MM.1S (cell line): ENCODE measurements at regions not wholly inside any gene's neighbourhood (a gene's known extent, or its start where the extent isn't known, plus 50 kb on each side); places are given as distances from the start of the nearest gene placed in this dataset.

Experiments used
- DNase-seq: peaks from one replicate; pipeline ENCODE4 v3.0.0-alpha.2; 2015
- H2AFZ ChIP-seq: fragments of 300-600 bp; sonication (generic); 2 replicates; pipeline ENCODE4 v1.6.0; 2016; ENCODE audit warnings: antibody characterized with exemption, low read length
- H3F3A ChIP-seq: fragments of 300-600 bp; sonication (generic); 2 replicates; pipeline ENCODE4 v1.6.1; 2016; ENCODE audit warnings: mild to moderate bottlenecking, antibody characterized with exemption, low read length, moderate library complexity, mixed read lengths; ENCODE audit not compliant: insufficient read depth
- H3K27ac ChIP-seq: fragments of 300-600 bp; sonication (generic); 2 replicates; pipeline ENCODE4 v1.5.1; 2016; ENCODE audit warnings: mild to moderate bottlenecking, low read length
- H3K27me3 ChIP-seq: fragments of 300-600 bp; sonication (generic); replicated peaks from 2 replicates; pipeline ENCODE4 v1.6.0; 2016; ENCODE audit warnings: low read length; ENCODE audit not compliant: insufficient read depth
- H3K36me3 ChIP-seq: fragments of 300-600 bp; sonication (generic); replicated peaks from 2 replicates; pipeline ENCODE4 v1.6.1; 2016; ENCODE audit warnings: mild to moderate bottlenecking, low read length, mixed read lengths; ENCODE audit not compliant: insufficient read depth
- H3K4me1 ChIP-seq: fragments of 300-600 bp; sonication (generic); 2 replicates; pipeline ENCODE4 v1.6.1; 2016; ENCODE audit warnings: low read length, mixed read lengths
- H3K4me2 ChIP-seq: fragments of 300-600 bp; sonication (generic); 2 replicates; pipeline ENCODE4 v1.6.0; 2016; ENCODE audit warnings: low read depth, low read length
- H3K4me3 ChIP-seq: fragments of 300-600 bp; sonication (generic); 2 replicates; pipeline ENCODE4 v1.5.1; 2016; ENCODE audit warnings: low read length, mixed read lengths
- H3K79me2 ChIP-seq: fragments of 300-600 bp; sonication (generic); 2 replicates; pipeline ENCODE4 v1.6.1; 2016; ENCODE audit warnings: mixed run types, low read length, mixed read lengths
- H3K9ac ChIP-seq: fragments of 300-600 bp; sonication (generic); 2 replicates; pipeline ENCODE4 v1.6.1; 2016; ENCODE audit warnings: low read length, mixed read lengths
- H3K9me2 ChIP-seq: fragments of 300-600 bp; sonication (generic); replicated peaks from 2 replicates; pipeline ENCODE4 v1.6.1; 2016; ENCODE audit warnings: mild to moderate bottlenecking, low read length, mixed read lengths; ENCODE audit not compliant: insufficient read depth
- H3K9me3 ChIP-seq: fragments of 300-600 bp; sonication (generic); replicated peaks from 2 replicates; pipeline ENCODE4 v1.6.1; 2016; ENCODE audit warnings: mild to moderate bottlenecking, low read length, mixed read lengths; ENCODE audit not compliant: insufficient read depth
- H4K20me1 ChIP-seq: fragments of 300-600 bp; sonication (generic); 2 replicates; pipeline ENCODE4 v1.6.1; 2016; ENCODE audit warnings: mild to moderate bottlenecking, low read length, moderate library complexity, mixed read lengths; ENCODE audit not compliant: insufficient read depth
- CTCF ChIP-seq: fragments of 300-600 bp; sonication (generic); IDR thresholded peaks from 2 replicates; pipeline ENCODE4 v1.5.1; 2016; ENCODE audit warnings: antibody characterized with exemption, low read length, mixed read lengths
- EZH2 ChIP-seq: fragments of 300-600 bp; sonication (generic); optimal IDR thresholded peaks from 2 replicates; pipeline ENCODE3; 2017; ENCODE audit warnings: low read depth, mild to moderate bottlenecking, antibody characterized with exemption, low read length, mixed read lengths
- EZH2phosphoT487 ChIP-seq: fragments of 300-600 bp; sonication (generic); IDR thresholded peaks from 2 replicates; pipeline ENCODE4 v1.6.1; 2018; ENCODE audit warnings: antibody characterized with exemption, low read length

- Histone ChIP-seq H3K4me1 (peaks cover 9% of the 10 kb centered on the region; the same call in 1 of the 2 replicates), H3K9me2 (no peaks in the 10 kb centered on the region), H3K4me2 (no peak overlapping the region), H3K36me3 (no peaks in the 10 kb centered on the region), H3K27me3 (no peaks in the 10 kb centered on the region), H3K9me3 (no peaks in the 10 kb centered on the region), H3K9ac (no peak overlapping the region), H3F3A (no peaks in the 10 kb centered on the region), H2AFZ (no peak overlapping the region), H3K79me2 (no peaks in the 10 kb centered on the region), H3K4me3 (no peak overlapping the region), H4K20me1 (no peaks in the 10 kb centered on the region), H3K27ac (no peak overlapping the region)
- TF ChIP-seq CTCF (no peak), EZH2phosphoT487 (no peak), EZH2 (no peak)
- no peak for DNase-seq
These were observed 261.7 kb upstream of the SEMA3C start for GRCh38 chr7:81180573-81180972.

- H3K36me3 ChIP-seq, result no peaks in the 10 kb centered on the region
- no peak for DNase-seq
- no peak overlapping the region for H3K9ac ChIP-seq
- H3K4me3 ChIP-seq, result no peak overlapping the region
- no peaks in the 10 kb centered on the region for H3F3A ChIP-seq
- no peaks in the 10 kb centered on the region for H4K20me1 ChIP-seq
- no peaks in the 10 kb centered on the region for H3K9me3 ChIP-seq
- H3K79me2 ChIP-seq, result no peaks in the 10 kb centered on the region
- no peak overlapping the region for H3K27ac ChIP-seq
- no peaks in the 10 kb centered on the region for H3K9me2 ChIP-seq
- H3K4me2 ChIP-seq, result no peak overlapping the region
- H3K4me1 ChIP-seq, result no peaks in the 10 kb centered on the region
- TF ChIP-seq EZH2 (no peak), CTCF (no peak), EZH2phosphoT487 (no peak)
- H2AFZ ChIP-seq, result no peak overlapping the region
- no peaks in the 10 kb centered on the region for H3K27me3 ChIP-seq
These were observed 256.6 kb upstream of the SEMA3C start for GRCh38 chr7:81175275-81175940.

- H3K4me2 ChIP-seq, result no peak overlapping the region
- no peaks in the 10 kb centered on the region for H3K9me2 ChIP-seq
- H3F3A ChIP-seq, result no peaks in the 10 kb centered on the region
- TF ChIP-seq EZH2phosphoT487 (no peak), EZH2 (no peak), CTCF (no peak)
- no peak for DNase-seq
- no peak overlapping the region for H3K27ac ChIP-seq
- H3K4me1 ChIP-seq, result no peaks in the 10 kb centered on the region
- no peak overlapping the region for H3K9ac ChIP-seq
- no peaks in the 10 kb centered on the region for H3K9me3 ChIP-seq
- H3K79me2 ChIP-seq, result no peaks in the 10 kb centered on the region
- no peaks in the 10 kb centered on the region for H4K20me1 ChIP-seq
- no peaks in the 10 kb centered on the region for H3K36me3 ChIP-seq
- H3K27me3 ChIP-seq, result no peaks in the 10 kb centered on the region
- no peak overlapping the region for H3K4me3 ChIP-seq
- no peak overlapping the region for H2AFZ ChIP-seq
These were observed 255.0 kb upstream of the SEMA3C start for GRCh38 chr7:81173766-81174281.
